Parathyroid adenoma (tissue), 2 donors: ENCODE measurements at regions not wholly inside any gene's neighbourhood (a gene's known extent, or its start where the extent isn't known, plus 50 kb on each side); places are given as distances from the start of the nearest gene placed in this dataset.

Source experiments
- H2AFZ ChIP-seq: fragments of 300-600 bp; sonication (generic); one replicate; pipeline ENCODE4 v1.7.0; 2017; ENCODE audit warnings: antibody characterized with exemption, mild to moderate bottlenecking
- H3K27ac ChIP-seq: fragments of 300-600 bp; sonication (generic); one replicate; pipeline ENCODE4 v1.7.0; 2017
- H3K27me3 ChIP-seq: fragments of 300-600 bp; sonication (generic); one replicate; pipeline ENCODE4 v1.7.0; 2017; ENCODE audit warnings: low read length; ENCODE audit not compliant: control insufficient read depth, insufficient read depth
- H3K36me3 ChIP-seq: fragments of 300-600 bp; sonication (generic); one replicate; pipeline ENCODE4 v1.7.0; 2017; ENCODE audit warnings: low read length; ENCODE audit not compliant: control insufficient read depth, insufficient read depth
- H3K4me1 ChIP-seq: fragments of 300-600 bp; sonication (generic); one replicate; pipeline ENCODE4 v1.7.0; 2017; ENCODE audit warnings: control low read depth
- H3K4me2 ChIP-seq: fragments of 300-600 bp; sonication (generic); one replicate; pipeline ENCODE4 v1.7.0; 2017; ENCODE audit warnings: low read length
- H3K4me3 ChIP-seq: fragments of 300-600 bp; sonication (generic); one replicate; pipeline ENCODE4 v1.7.0; 2017; ENCODE audit warnings: low read depth, low read length
- H3K79me2 ChIP-seq: fragments of 300-600 bp; sonication (generic); one replicate; pipeline ENCODE4 v1.7.0; 2017; ENCODE audit warnings: control low read depth
- H3K9ac ChIP-seq: fragments of 300-600 bp; sonication (generic); one replicate; pipeline ENCODE4 v1.7.0; 2017; ENCODE audit warnings: mild to moderate bottlenecking
- H3K9me3 ChIP-seq: fragments of 300-600 bp; sonication (generic); one replicate; pipeline ENCODE4 v1.7.0; 2017; ENCODE audit warnings: low read length; ENCODE audit not compliant: control insufficient read depth
- TF ChIP-seq, protein P1 (sequence below): fragments of 300-600 bp; sonication (generic); IDR thresholded peaks from one replicate; pipeline ENCODE4 v1.7.0; 2017; ENCODE audit warnings: antibody characterized with exemption, mild to moderate bottlenecking
- donor health status: primary hyperparathyroidism.

DNA sequence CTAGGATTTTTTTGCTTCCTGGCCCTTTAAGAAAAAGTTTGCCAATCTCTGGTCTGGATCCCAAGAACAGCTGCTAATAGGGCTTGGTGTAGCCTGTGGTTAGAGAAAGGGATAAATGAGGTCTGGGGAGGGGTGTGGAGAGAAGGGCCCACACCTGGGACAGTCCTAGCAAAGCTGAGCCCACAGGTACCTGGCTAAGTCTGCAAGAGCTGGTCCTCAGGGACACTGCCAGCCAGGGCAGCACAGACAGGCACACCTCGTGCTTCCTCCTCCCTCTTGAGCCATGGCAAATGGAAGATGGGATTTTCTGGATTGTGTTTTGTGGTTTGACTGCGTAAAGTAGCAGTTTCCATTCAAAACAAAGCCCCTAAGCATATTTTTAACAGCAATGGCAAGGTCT is 217.5 kb downstream of the SOX9 start:
- Histone ChIP-seq H3K79me2 (no peaks in the 10 kb centered on the region), H3K4me2 (no peak overlapping the region), H2AFZ (no peak overlapping the region), H3K4me3 (no peak overlapping the region), H3K27ac (no peak overlapping the region), H3K9ac (no peak overlapping the region), H3K4me1 (no peaks in the 10 kb centered on the region), H3K9me3 (no peaks in the 10 kb centered on the region), H3K27me3 (peaks cover 3% of the 10 kb centered on the region), H3K36me3 (no peaks in the 10 kb centered on the region)
- TF ChIP-seq, protein P1, sequence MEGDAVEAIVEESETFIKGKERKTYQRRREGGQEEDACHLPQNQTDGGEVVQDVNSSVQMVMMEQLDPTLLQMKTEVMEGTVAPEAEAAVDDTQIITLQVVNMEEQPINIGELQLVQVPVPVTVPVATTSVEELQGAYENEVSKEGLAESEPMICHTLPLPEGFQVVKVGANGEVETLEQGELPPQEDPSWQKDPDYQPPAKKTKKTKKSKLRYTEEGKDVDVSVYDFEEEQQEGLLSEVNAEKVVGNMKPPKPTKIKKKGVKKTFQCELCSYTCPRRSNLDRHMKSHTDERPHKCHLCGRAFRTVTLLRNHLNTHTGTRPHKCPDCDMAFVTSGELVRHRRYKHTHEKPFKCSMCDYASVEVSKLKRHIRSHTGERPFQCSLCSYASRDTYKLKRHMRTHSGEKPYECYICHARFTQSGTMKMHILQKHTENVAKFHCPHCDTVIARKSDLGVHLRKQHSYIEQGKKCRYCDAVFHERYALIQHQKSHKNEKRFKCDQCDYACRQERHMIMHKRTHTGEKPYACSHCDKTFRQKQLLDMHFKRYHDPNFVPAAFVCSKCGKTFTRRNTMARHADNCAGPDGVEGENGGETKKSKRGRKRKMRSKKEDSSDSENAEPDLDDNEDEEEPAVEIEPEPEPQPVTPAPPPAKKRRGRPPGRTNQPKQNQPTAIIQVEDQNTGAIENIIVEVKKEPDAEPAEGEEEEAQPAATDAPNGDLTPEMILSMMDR: no peak

DNA sequence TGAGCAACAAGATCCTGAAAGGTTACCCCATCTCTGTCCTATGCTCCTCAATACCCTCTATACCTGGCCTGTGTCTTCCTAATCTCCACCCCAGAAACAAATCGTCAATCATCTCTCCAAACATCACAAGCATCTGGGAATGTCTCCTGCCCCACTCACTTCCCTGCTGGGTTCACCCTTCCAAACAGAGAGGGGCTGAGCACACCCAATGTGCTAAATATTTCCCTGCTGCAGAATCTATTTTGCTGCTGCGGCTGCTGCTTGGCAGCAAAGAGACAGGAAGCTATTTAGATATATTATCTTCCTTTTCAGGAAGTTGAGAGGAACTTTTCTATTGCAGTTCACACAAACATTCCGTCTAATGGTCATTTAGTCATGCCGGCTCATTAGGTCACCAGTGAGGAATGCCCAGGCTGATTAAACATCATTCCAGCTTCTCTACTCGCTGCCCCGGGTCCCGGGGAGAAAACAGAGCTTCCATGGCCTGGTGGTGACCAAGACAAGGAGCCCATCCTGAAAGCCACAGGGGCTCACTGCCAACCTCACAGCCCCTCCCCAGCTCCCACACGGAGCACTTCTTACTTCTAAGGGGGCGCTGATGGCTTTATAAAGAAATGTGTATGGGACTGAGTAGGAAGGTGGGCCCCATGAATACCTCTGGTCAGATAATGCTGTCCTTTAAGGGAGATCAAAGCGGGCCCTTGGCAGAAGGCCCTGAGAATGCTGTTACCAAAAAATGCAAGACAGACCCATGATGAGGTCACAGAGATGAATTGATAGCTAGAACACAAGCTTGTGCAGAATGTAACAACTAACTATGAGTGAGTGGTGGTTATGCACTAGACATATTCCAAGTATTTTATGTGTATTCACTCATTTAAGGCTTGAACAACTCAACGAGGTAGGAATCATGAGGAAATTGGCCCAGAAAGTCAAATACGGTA is 218.3 kb downstream of the SOX9 start:
- Histone ChIP-seq H3K27me3 (peaks cover 3% of the 10 kb centered on the region), H3K36me3 (no peaks in the 10 kb centered on the region), H3K27ac (no peak overlapping the region), H3K4me1 (no peaks in the 10 kb centered on the region), H3K79me2 (no peaks in the 10 kb centered on the region), H3K4me3 (no peak overlapping the region), H3K4me2 (no peak overlapping the region), H3K9me3 (no peaks in the 10 kb centered on the region), H2AFZ (no peak overlapping the region), H3K9ac (no peak overlapping the region)
- TF ChIP-seq, protein P1: no peak

DNA sequence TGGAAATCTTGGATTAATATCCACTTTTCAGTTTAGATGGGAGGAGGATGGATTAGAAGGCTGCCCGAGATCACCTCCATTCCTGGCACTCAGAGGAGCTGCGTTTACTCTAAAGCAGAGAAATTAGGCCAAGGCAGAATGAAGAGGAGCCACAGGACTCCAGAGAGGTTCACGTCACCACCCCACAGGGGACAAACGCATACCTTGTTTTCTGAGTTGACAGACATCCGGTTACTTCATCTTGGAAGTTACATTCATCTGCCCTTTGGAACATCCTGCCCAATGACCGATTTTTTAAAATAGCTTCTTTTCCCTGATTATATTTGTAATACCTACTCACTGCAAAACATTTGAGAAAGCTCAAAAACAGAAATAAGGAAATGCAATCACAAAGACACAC is 220.0 kb downstream of the SOX9 start:
- Histone ChIP-seq H3K79me2 (no peaks in the 10 kb centered on the region), H3K9ac (no peak overlapping the region), H3K4me3 (no peak overlapping the region), H3K9me3 (no peaks in the 10 kb centered on the region), H3K27me3 (peaks cover 3% of the 10 kb centered on the region), H3K4me1 (no peaks in the 10 kb centered on the region), H3K36me3 (no peaks in the 10 kb centered on the region), H2AFZ (no peak overlapping the region), H3K4me2 (no peak overlapping the region), H3K27ac (no peak overlapping the region)
- TF ChIP-seq, protein P1: no peak

DNA sequence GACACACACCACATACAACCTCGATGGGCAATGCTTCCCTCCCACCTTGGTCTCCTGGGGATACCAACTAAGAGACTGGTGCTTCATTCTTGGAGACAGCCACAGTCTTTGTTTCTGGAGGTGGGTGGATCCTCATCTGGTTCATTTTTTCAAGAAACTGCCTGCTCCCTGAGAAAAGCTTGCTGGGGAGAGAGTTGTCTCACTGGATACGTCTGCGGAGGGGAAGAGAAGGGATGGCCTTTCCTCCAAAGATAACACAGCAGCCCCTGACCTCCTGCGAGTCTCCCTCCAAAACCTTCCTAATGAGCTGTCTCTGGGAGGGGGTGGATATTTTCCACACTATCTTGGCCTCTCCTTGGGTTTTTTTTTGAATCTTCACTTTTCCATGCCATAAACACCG is 221.2 kb downstream of the SOX9 start:
- Histone ChIP-seq H2AFZ (no peak overlapping the region), H3K4me1 (no peaks in the 10 kb centered on the region), H3K4me3 (no peak overlapping the region), H3K79me2 (no peaks in the 10 kb centered on the region), H3K36me3 (no peaks in the 10 kb centered on the region), H3K9me3 (no peaks in the 10 kb centered on the region), H3K9ac (no peak overlapping the region), H3K4me2 (no peak overlapping the region), H3K27ac (no peak overlapping the region), H3K27me3 (peaks cover 3% of the 10 kb centered on the region)
- TF ChIP-seq, protein P1: no peak
